Transverse colon (tissue), 3 donors: ENCODE measurements at regions not wholly inside any gene's neighbourhood (a gene's known extent, or its start where the extent isn't known, plus 50 kb on each side); places are given as distances from the start of the nearest gene placed in this dataset.

Source experiments
- CTCF ChIP-seq, 5 experiments: fragments of 200-600 bp in 3 of 5; fragments of 450-650 bp in 2 of 5; sonication (generic) in 3 of 5; IDR thresholded peaks; 1 replicate in 2 of 5; 2 replicates in 3 of 5; pipeline ENCODE4 v1.5.1; 2016 to 2017; ENCODE audit warnings: antibody characterized with exemption in 5 of 5, inconsistent platforms in 3 of 5, mild to moderate bottlenecking in 2 of 5, moderate library complexity in 1 of 5
- POLR2A ChIP-seq: fragments of 450-650 bp; IDR thresholded peaks from one replicate; pipeline ENCODE4 v1.6.1; 2016; ENCODE audit warnings: antibody characterized with exemption, mild to moderate bottlenecking, moderate library complexity

GRCh38 chr1:173393659-173394000 is 83.5 kb upstream of the PRDX6 start:
- no peak for TF ChIP-seq CTCF (IDR thresholded peaks at IDR 0.05)
- no peak for TF ChIP-seq POLR2A
